GM12874 (cell line): ENCODE measurements at regions not wholly inside any gene's neighbourhood (a gene's known extent, or its start where the extent isn't known, plus 50 kb on each side); places are given as distances from the start of the nearest gene placed in this dataset.

Experiments
- CTCF ChIP-seq: IDR thresholded peaks from 2 replicates; pipeline ENCODE4 v1.5.1; 2011; ENCODE audit warnings: low read depth, mild to moderate bottlenecking, control low read depth, low read length, moderate library complexity; ENCODE audit not compliant: insufficient read depth

DNA sequence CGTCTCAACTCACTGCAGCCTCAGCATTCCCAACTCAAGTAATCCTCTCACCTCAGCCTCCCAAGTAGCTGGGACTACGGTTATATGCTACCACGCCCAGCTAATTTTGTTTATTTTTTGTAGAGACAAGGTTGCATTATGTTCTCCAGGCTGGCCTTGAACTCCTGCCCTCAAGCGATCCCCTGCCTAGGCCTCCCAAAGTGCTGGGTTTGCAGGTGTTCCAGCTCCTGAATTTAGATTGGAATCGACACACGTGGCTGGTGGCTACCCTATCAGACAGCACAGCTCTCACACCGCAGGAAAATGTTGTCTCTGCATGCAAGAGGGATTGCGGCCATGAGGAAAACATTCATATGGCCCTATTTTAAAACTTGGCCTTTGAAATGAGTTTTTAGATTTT is 76.7 kb upstream of the GALNT2 start:
- TF ChIP-seq CTCF, result no peak

- no peak for TF ChIP-seq CTCF
These were observed 75.9 kb upstream of the GALNT2 start for GRCh38 chr1:229991104-229991513.

- TF ChIP-seq CTCF, result no peak
These were observed 75.2 kb upstream of the GALNT2 start for GRCh38 chr1:229991724-229992333.

DNA sequence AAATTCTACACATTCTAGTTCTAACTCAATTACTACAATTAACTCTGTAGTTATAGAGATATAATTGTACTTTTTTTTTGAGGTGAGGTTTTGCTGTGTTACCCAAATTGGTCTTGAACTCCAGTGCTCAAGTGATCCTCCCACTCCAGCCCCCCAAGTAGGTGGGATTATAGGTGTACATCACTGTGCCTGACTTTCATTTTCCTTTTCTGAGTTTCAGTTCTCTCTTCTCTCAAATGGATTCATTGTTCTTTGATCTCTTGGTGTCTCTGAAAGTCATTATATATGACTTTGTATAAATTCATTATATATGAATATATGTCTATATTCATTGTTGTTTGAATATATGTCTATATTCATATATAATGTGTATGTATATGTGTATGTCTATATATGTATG is 74.0 kb upstream of the GALNT2 start:
- no peak for TF ChIP-seq CTCF

GRCh38 chr1:229993894-229994293 is 73.1 kb upstream of the GALNT2 start:
- TF ChIP-seq CTCF, result no peak

DNA sequence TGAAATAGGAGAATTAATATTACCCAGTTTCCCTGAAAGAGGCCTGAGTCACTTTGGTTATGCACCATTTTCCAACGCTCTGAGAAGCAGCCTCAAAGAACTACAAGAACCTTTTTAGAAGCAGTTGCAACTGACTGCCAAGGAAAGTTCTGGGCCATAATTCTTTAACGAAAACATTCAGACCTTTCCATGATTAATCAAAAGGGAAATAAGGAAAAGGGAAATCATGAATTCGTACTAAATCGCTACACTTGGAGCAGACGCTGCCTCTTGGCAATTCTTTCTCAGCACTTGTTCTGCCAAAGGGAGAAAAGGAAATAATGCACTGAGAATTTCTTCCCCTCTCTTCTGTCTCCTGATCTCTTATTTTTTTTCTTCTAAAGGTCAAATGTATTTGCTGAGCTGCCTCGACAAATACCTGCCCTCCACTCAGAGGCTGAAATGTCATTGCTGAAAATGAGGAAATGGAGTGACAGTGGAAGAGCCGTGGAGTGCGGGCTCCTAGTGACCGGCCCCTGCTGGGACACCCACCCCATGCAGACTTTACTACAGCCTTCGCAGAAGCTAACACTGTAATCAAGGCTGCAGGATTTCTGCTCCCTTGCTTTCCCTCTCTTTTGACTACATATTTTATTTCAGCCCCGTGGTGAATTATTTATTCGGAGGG is 67.9 kb upstream of the GALNT2 start:
- TF ChIP-seq CTCF, result no peak

GRCh38 chr1:230000493-230001184 is 66.4 kb upstream of the GALNT2 start:
- TF ChIP-seq CTCF, result no peak
